ENCODE measurements at regions not wholly inside any gene's neighbourhood (a gene's known extent, or its start where the extent isn't known, plus 50 kb on each side); places are given as distances from the start of the nearest gene placed in this dataset.

GRCh38 chr1:147414505-147415163, 126.7 kb upstream of the BCL9 start:
- Mint-ChIP-seq H3K27ac (no peak overlapping the region), H3K36me3 (peaks cover 13% of the 10 kb centered on the region; the same call in 1 of the 2 replicates), H3K4me3 (no peak overlapping the region), H3K27me3 (ENCODE audit: low read depth) (no peaks in the 10 kb centered on the region; the same call in 1 of the 2 replicates), H3K4me1 (0 out of 2 replicates have a peak, but pooled peaks cover 2% of the 10 kb centered on the region), H3K9me3 (peaks cover 20% of the 10 kb centered on the region)
- ChIA-PET POLR2A (no interaction called here), CTCF (no interaction called here)
- DNase-seq (ENCODE audit: low spot score): no peak
- TF ChIP-seq ZBTB21 (CRISPR knock-in tag; IDR thresholded peaks at IDR 0.05; ENCODE audit: borderline replicate concordance): no peak
- TF ChIP-seq TP53 (CRISPR knock-in tag; IDR thresholded peaks at IDR 0.05): no peak
- TF ChIP-seq ZNF121 (CRISPR knock-in tag; IDR thresholded peaks at IDR 0.05): no peak
- TF ChIP-seq ZSCAN18 (CRISPR knock-in tag; IDR thresholded peaks at IDR 0.05): no peak
- TF ChIP-seq MXD4 (CRISPR knock-in tag; IDR thresholded peaks at IDR 0.05; ENCODE audit: borderline replicate concordance): no peak
- TF ChIP-seq CREM (CRISPR knock-in tag; IDR thresholded peaks at IDR 0.05): no peak
- no peak for TF ChIP-seq E2F4 (CRISPR knock-in tag; IDR thresholded peaks at IDR 0.05; ENCODE audit: borderline replicate concordance, low read depth)
- TF ChIP-seq FOXJ3 (CRISPR knock-in tag; IDR thresholded peaks at IDR 0.05; ENCODE audit: borderline replicate concordance): no peak
- TF ChIP-seq NFATC4 (CRISPR knock-in tag; IDR thresholded peaks at IDR 0.05): no peak
- no peak for TF ChIP-seq SP1 (CRISPR knock-in tag; conservative IDR thresholded peaks at IDR 0.05)
- no peak for TF ChIP-seq MAX (CRISPR knock-in tag; IDR thresholded peaks at IDR 0.05)
- no peak for TF ChIP-seq ATF6 (CRISPR knock-in tag; IDR thresholded peaks at IDR 0.05)
- no peak for TF ChIP-seq USF2 (CRISPR knock-in tag; IDR thresholded peaks at IDR 0.05)
- TF ChIP-seq USF1 (CRISPR knock-in tag; IDR thresholded peaks at IDR 0.05): no peak
- no peak for TF ChIP-seq ZNF232 (CRISPR knock-in tag; IDR thresholded peaks at IDR 0.05)
- no peak for TF ChIP-seq ETV6 (CRISPR knock-in tag; IDR thresholded peaks at IDR 0.05)
- no peak for TF ChIP-seq NR2C2 (CRISPR knock-in tag; IDR thresholded peaks at IDR 0.05)
- no peak for TF ChIP-seq MLX (CRISPR knock-in tag; IDR thresholded peaks at IDR 0.05)
- ATAC-seq: no peak

- no peak overlapping the region for H3K27ac Mint-ChIP-seq
- POLR2A ChIA-PET: no interaction called here
- H3K9me3 Mint-ChIP-seq: peaks cover 20% of the 10 kb centered on the region
- ATAC-seq (no peak), DNase-seq (ENCODE audit: low spot score) (no peak)
- H3K36me3 Mint-ChIP-seq: peaks cover 3% of the 10 kb centered on the region; the same call in 1 of the 2 replicates
- 0 out of 2 replicates have a peak, but pooled peaks cover 2% of the 10 kb centered on the region for H3K4me1 Mint-ChIP-seq
- H3K27me3 Mint-ChIP-seq (ENCODE audit: low read depth): no peaks in the 10 kb centered on the region; the same call in 1 of the 2 replicates
- H3K4me3 Mint-ChIP-seq: no peak overlapping the region
- CTCF ChIA-PET: interaction anchor here (0.8 to 1.1 kb wide), 2 partner anchors 27 to 223 kb away, joined by 3 to 4 read pairs; no protein-coding TSS in a partner anchor
- TF ChIP-seq KAT7 (CRISPR knock-in tag; IDR thresholded peaks at IDR 0.05; ENCODE audit: borderline replicate concordance) (no peak), FOXP1 (CRISPR knock-in tag; IDR thresholded peaks at IDR 0.05; ENCODE audit: borderline replicate concordance) (no peak), USF2 (CRISPR knock-in tag; IDR thresholded peaks at IDR 0.05) (no peak), ERG (CRISPR knock-in tag; IDR thresholded peaks at IDR 0.05) (no peak), ZSCAN18 (CRISPR knock-in tag; IDR thresholded peaks at IDR 0.05) (no peak), ZNF219 (CRISPR knock-in tag; IDR thresholded peaks at IDR 0.05; ENCODE audit: borderline replicate concordance) (no peak), RELA (CRISPR knock-in tag; IDR thresholded peaks at IDR 0.05; ENCODE audit: borderline replicate concordance) (no peak)
These were observed 124.3 kb upstream of the BCL9 start for GRCh38 chr1:147417024-147417423.
